Testis (tissue), 2 donors: ENCODE measurements at regions not wholly inside any gene's neighbourhood (a gene's known extent, or its start where the extent isn't known, plus 50 kb on each side); places are given as distances from the start of the nearest gene placed in this dataset.

Source experiments
- DNase-seq: peaks from one replicate; pipeline ENCODE4 v3.0.0-alpha.2; 2019
- H3K27ac ChIP-seq, 2 donors: fragments of 200-600 bp; sonication (generic); one replicate each; pipeline ENCODE4 v1.5.1; 2019
- H3K27me3 ChIP-seq: fragments of 200-600 bp; sonication (generic); one replicate; pipeline ENCODE4 v1.5.1; 2019
- H3K36me3 ChIP-seq: fragments of 200-600 bp; sonication (generic); one replicate; pipeline ENCODE4 v1.5.1; 2017; ENCODE audit warnings: low read depth; ENCODE audit errors: missing control alignments
- H3K4me1 ChIP-seq: fragments of 200-600 bp; sonication (generic); one replicate; pipeline ENCODE4 v1.5.1; 2019
- H3K4me3 ChIP-seq, 2 donors: fragments of 200-600 bp; sonication (generic); one replicate each; pipeline ENCODE4 v1.5.1; 2017 to 2019
- H3K9me3 ChIP-seq: fragments of 200-600 bp; sonication (generic); one replicate; pipeline ENCODE4 v1.5.1; 2017
- POLR2A ChIP-seq: fragments of 450-650 bp; IDR thresholded peaks from one replicate; pipeline ENCODE4 v1.6.1; 2017; ENCODE audit warnings: antibody characterized with exemption, mild to moderate bottlenecking, moderate library complexity
- WGBS, 2 donors: methylation state at CpG; one replicate each; pipeline ENCODE4 v1.1.5; 2018; 5-methylcytosine and 5-hydroxymethylcytosine counted together
- intact Hi-C: fragments of 100-400 bp; cut with DNase I; formaldehyde crosslinking; loops from one replicate; pipeline ENCODE4 v1.15.1; 2023; ENCODE audit warnings: low total_unique reads
- TF ChIP-seq, protein P1 (sequence below), 3 experiments: fragments of 450-650 bp in 2 of 3; fragments of 200-600 bp in 1 of 3; sonication (generic) in 1 of 3; IDR thresholded peaks; one replicate each; pipeline ENCODE4 v1.5.1; 2016 to 2019; ENCODE audit warnings: antibody characterized with exemption in 3 of 3, mild to moderate bottlenecking in 2 of 3, moderate library complexity in 1 of 3

DNA sequence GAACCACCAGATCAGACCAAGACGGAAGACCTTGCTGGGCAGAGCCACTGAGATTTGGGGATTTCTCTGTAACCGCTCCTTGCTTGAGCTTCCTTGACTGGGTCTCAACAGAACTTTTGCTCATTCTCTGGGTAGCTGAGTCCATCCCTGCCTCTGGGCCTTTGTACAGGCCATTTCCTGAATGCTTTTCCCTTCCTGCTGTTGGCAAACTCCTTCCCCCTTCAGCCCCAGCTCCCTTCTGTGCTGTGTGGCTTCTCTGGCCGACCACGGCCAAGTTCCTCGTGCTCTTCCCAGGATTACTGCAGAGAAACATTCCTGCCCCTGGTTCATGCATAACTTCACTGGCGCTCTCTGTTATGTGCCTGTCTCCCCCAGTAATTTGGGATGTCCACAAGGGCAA is 150.5 kb upstream of the GPR26 start:
- no peak for DNase-seq
- intact Hi-C loops, result no loop called here
- TF ChIP-seq, protein P1, sequence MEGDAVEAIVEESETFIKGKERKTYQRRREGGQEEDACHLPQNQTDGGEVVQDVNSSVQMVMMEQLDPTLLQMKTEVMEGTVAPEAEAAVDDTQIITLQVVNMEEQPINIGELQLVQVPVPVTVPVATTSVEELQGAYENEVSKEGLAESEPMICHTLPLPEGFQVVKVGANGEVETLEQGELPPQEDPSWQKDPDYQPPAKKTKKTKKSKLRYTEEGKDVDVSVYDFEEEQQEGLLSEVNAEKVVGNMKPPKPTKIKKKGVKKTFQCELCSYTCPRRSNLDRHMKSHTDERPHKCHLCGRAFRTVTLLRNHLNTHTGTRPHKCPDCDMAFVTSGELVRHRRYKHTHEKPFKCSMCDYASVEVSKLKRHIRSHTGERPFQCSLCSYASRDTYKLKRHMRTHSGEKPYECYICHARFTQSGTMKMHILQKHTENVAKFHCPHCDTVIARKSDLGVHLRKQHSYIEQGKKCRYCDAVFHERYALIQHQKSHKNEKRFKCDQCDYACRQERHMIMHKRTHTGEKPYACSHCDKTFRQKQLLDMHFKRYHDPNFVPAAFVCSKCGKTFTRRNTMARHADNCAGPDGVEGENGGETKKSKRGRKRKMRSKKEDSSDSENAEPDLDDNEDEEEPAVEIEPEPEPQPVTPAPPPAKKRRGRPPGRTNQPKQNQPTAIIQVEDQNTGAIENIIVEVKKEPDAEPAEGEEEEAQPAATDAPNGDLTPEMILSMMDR (IDR thresholded peaks at IDR 0.05), result no peak
- no peak for TF ChIP-seq POLR2A
- no peak overlapping the region for H3K27ac ChIP-seq
- no peaks in the 10 kb centered on the region for H3K9me3 ChIP-seq
- H3K36me3 ChIP-seq, result no peaks in the 10 kb centered on the region
- H3K4me3 ChIP-seq, result no peak overlapping the region
- no peaks in the 10 kb centered on the region for H3K4me1 ChIP-seq
- WGBS, 2 donors, result 85 to 87% methylated on average over 6 of the region's 6 CpGs
- H3K27me3 ChIP-seq, result no peaks in the 10 kb centered on the region

DNA sequence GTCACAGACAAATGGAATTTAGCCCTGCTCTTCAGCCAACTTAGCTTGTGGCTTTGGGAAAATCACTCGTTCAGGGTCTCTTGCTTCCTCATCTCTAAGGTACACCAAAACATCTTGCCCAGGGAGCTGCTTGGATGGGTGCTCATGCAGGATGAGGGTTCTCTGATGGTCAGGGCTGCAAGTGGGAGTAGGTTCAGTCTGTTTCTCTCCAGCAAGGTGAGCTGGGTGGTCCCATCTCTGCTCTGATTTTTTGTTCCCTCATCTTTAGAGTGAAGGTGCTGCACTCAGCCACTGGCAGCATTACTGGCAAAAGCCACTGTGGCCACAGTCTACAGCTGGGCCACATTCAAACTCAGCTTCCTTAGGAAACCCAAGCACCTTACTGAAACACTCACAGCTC is 149.9 kb upstream of the GPR26 start:
- H3K27me3 ChIP-seq, result no peaks in the 10 kb centered on the region
- TF ChIP-seq POLR2A, result no peak
- TF ChIP-seq, protein P1 (IDR thresholded peaks at IDR 0.05), result no peak
- no peaks in the 10 kb centered on the region for H3K4me1 ChIP-seq
- intact Hi-C loops, result no loop called here
- 60 to 88% methylated on average over 1 of the region's 1 CpG for WGBS, 2 donors
- DNase-seq, result no peak
- no peak overlapping the region for H3K4me3 ChIP-seq
- no peak overlapping the region for H3K27ac ChIP-seq
- no peaks in the 10 kb centered on the region for H3K9me3 ChIP-seq
- H3K36me3 ChIP-seq, result no peaks in the 10 kb centered on the region

- 59 to 67% methylated on average over 9 of the region's 9 CpGs for WGBS, 2 donors
- H3K4me1 ChIP-seq, result no peaks in the 10 kb centered on the region
- H3K9me3 ChIP-seq, result no peaks in the 10 kb centered on the region
- no peak overlapping the region for H3K27ac ChIP-seq
- no peaks in the 10 kb centered on the region for H3K36me3 ChIP-seq
- no peaks in the 10 kb centered on the region for H3K27me3 ChIP-seq
- no peak for DNase-seq
- TF ChIP-seq, protein P1 (IDR thresholded peaks at IDR 0.05), result no peak
- intact Hi-C loops, result no loop called here
- no peak overlapping the region for H3K4me3 ChIP-seq
Observed at GRCh38 chr10:123517426-123517825, 148.7 kb upstream of the GPR26 start.

GRCh38 chr10:123517901-123518300 is 148.3 kb upstream of the GPR26 start:
- no peaks in the 10 kb centered on the region for H3K27me3 ChIP-seq
- H3K9me3 ChIP-seq, result no peaks in the 10 kb centered on the region
- no peak overlapping the region for H3K27ac ChIP-seq
- WGBS, 2 donors, result 94 to 99% methylated on average over 4 of the region's 4 CpGs
- H3K36me3 ChIP-seq, result no peaks in the 10 kb centered on the region
- no peaks in the 10 kb centered on the region for H3K4me1 ChIP-seq
- TF ChIP-seq POLR2A, result no peak
- DNase-seq, result no peak
- intact Hi-C loops, result no loop called here
- H3K4me3 ChIP-seq, result no peak overlapping the region

- H3K36me3 ChIP-seq, result no peaks in the 10 kb centered on the region
- TF ChIP-seq, protein P1 (IDR thresholded peaks at IDR 0.05), result no peak
- TF ChIP-seq POLR2A, result no peak
- H3K9me3 ChIP-seq, result no peaks in the 10 kb centered on the region
- no peaks in the 10 kb centered on the region for H3K4me1 ChIP-seq
- H3K27ac ChIP-seq, result no peak overlapping the region
- DNase-seq, result no peak
- H3K27me3 ChIP-seq, result no peaks in the 10 kb centered on the region
- WGBS, 2 donors, result 81 to 90% methylated on average over 1 of the region's 1 CpG
- intact Hi-C loops, result no loop called here
- H3K4me3 ChIP-seq, result no peak overlapping the region
Observed at GRCh38 chr10:123518765-123519164, 147.4 kb upstream of the GPR26 start.
